Stimulated activated CD8-positive, alpha-beta memory T cell treated with anti-CD3 and anti-CD28 coated beads, Interleukin-2, amount 100 ng/mL, for 1 hour (primary cell): ENCODE measurements at regions not wholly inside any gene's neighbourhood (a gene's known extent, or its start where the extent isn't known, plus 50 kb on each side); places are given as distances from the start of the nearest gene placed in this dataset.

ENCODE experiments used
- DNase-seq, 2 donors: peaks; one replicate each; pipeline ENCODE4 v3.0.0-alpha.2; 2020; ENCODE audit warnings: low read depth in 2 of 2

DNA sequence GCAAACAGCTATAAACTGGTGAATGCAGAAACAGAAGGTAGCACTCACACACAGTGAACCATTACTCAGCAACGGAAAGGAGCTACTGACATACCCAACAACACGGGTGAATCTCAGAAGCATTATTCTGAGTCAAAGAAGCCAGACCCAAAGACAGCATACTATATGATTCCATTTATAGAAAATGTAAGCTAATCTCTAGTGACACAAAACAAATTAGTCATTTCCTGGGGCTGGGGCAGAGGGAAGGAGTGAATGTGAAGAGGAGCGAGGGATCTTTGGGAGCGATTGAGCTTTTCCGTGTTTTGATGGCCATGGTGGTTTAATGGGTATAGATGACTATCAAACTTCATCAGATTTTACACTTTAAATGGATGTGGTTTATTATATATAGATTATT, 614.6 kb downstream of the DHX35 start:
- DNase-seq: no peak

DNA sequence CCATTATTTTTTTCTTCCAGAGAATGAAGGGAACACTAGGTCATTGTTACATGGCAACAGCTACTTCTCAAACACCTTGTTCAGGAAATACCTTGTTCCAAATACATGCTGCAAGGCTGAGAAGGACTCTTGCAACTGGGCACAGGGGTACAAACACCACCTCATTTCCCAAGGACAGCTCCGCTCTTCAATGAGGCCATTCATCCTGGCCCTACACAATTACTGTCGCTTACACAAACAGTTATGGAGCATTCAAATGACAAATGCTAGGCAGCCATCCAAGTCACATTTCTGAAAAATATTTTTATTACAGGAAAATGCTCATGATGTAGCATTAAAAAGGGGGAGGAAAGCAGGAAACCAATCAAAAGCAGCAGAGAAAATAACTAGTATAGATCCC, 611.9 kb downstream of the DHX35 start:
- DNase-seq: no peak

DNA sequence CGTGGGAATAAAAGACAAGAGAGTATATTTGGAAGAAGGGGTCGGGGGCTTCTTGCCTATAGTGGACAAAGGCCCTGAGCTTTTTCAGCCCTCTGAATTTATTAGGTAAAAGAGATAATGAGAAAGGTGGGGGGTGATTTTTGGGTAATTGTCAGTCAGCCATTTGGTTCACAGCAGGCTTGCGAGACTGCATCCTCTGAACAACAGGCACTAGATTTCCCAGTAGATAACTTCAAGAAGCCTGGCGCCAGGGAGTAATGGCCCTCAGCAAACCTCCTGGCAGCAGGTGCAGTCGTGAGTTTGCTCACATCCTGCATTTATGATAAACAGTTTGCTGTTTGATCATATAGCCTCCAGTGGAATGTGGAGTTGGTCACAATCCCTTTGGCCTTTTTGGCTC, 609.0 kb downstream of the DHX35 start:
- no peak for DNase-seq

DNA sequence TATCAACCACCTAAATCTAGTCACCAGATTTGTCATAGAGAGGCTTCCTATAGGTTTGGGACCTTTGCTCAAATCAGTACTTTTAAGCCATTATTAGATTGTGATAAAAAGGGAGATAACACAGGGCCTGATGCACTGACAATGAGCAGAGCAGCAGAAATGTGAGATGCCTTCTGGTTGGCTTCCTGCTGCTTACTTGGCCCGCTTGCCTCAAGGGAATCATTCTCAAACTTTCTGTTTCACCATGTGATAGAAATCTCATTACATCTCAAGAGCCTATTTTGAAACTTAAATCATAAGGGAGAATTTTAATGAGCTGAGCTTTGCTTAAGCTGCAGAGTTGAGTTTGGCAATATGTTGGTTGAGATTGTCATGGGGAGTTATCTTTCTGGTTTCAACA, 606.0 kb downstream of the DHX35 start:
- DNase-seq: no peak

DNA sequence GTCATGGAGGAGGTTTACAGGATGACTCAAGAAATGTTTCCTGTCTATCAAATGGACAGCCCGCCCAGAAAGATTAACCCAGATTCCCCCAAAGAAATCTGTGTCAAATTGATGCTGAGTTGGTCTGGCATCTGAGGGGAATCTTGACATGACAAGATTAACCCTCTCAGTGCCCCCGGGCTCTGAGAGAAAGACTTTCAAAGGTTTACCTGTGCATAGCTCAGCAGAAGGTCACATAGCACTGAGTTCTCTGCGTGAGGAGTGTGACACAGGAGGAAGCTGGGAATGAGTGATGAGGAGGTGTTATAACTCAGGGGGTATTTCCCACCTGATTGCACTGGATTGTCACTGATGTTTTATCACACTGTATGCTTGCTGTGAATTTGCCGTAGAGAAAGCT, 601.2 kb downstream of the DHX35 start:
- DNase-seq: no peak

DNA sequence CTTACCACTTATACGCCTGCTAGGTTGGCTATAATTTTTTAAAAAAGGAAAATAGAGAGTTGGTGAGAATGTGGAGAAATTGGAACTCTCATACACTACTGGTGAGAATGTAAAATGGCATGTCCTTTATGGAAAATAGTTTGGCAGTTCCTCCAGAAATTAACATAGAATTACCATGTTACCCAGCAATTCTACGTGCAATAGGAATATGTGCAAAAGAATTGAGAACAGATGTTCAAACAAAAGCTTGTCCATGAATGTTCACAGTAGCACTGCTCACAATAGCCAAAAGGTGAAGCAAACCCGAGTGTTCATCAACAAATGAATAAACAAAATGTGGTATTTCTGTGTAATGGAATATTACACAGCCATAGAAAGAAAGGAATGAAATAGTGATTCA, 592.2 kb downstream of the DHX35 start:
- no peak for DNase-seq

DNA sequence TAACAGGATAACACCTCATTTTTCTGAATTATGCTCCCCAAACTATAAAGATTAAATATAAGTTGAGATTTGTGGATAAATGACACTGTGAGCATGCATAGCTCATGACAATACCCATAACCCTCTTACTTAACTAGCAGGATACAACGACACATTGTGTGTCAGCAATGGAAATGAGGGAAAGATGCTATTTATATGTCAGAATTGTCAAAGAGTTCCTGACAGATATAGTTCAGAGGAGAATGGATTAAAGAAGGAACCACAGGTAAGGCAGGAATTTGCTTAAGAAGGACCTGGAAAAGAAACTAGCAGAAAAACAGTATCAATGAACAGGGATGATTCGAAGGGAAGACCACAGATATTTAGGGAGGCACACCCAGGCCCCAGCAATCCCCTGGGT, 591.0 kb downstream of the DHX35 start:
- DNase-seq: no peak

DNA sequence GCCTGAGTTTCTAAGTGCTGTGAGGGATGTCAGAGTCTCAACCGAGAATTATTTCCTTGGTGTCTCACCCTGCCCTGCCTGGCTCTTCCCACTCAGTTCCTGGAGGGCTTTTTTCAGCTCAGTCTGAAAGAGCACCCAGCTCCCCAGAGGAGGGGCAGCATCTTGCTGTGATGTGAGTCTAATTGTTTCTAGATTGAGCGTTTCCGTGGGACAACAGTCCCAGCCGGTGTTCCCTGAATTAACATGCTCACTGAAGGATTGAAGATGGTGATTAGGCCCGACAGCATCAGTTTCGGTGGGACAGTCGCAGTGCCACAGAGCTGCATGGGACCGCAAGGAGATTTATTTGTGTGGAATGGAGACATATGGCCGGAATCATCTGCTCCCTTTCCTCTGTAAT, 587.6 kb downstream of the DHX35 start:
- DNase-seq: no peak

DNA sequence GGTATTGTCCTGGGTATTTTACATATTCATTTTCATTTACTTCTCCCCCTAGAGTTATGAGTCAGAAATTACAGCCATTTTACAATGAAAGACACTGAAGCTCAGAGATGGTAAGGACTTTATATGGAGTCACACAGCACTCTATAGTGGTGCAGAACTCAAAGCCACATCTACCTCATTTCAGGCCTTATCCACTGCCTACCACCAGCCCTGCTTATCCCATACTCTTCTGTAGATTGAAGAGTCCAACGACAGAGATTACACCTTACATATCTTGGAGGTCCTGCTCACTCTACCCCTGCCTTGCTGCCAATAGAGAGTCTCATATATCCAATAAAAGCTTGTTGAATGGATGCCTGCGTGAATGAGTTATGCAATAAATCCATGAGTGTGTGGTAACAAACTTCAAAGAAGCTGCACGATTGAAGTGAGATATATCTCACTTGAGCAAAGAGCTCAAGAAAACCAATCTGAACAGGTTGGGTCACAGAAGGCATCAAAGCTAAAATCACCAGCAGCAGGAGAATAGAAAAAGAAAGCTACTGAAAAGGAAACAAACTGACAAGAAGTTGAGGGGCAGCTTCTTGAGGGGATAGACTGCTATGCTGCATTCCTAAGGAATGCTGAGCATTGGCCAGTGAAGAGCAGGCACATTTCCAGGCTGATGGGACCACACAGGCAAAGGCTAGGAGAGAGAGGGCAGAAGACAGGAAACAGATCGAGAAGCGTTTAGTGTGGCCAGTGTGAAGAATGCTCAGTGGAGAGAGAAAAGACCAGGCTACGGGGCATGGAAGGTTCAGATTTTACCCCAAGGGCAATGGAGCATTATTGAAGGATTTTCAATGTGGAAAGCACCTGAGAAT, 585.6 kb downstream of the DHX35 start:
- DNase-seq: no peak

DNA sequence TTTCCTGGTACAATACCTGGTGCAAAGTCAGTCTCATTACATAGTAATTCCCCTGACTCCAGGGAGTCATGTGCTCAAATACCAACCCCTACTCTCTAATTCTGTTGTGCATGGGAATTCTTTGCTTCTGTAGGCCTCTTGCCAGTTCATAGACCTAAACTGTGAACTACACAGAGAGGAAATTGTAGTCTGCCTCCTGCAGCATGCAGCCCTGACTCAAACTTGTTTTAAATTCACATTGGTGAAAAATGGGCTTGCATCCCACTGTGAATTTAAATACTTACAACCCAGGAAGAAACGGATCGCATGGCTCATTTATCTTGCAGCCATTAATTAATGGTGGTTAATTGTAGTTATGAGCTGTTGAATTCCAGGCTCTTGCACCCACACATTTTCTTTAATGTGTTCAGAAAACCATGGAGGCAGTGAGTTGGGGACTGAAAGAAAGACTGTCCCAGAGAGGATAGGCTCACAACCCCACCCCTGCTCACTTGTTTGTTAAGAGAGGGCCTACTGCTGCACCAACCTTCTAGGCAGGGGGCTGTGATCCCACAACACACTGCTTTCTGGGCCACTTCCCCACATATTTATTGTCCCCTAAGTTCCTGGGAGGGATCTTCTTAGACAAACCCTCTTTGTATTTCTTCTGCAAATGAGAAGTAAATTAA, 579.1 kb downstream of the DHX35 start:
- no peak for DNase-seq

DNA sequence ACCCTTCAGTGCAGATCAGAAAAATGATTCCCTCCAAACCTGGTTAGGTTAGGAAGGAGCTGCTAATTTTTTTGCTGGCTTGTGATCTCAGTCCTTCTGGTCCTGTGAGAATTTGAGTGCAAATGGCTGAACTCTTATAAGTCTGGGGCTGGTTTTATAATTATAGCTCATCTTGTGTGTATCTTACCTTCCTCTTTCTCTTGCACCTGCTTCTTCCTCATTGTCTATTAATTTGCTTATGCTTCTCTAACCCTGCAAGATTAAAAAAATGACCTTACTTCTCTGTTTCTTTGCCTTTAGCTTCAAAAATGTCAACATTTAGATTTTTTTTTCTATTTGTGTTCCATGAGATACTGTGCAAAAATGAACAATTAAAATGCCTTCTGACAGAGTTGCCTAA, 576.2 kb downstream of the DHX35 start:
- DNase-seq: no peak

DNA sequence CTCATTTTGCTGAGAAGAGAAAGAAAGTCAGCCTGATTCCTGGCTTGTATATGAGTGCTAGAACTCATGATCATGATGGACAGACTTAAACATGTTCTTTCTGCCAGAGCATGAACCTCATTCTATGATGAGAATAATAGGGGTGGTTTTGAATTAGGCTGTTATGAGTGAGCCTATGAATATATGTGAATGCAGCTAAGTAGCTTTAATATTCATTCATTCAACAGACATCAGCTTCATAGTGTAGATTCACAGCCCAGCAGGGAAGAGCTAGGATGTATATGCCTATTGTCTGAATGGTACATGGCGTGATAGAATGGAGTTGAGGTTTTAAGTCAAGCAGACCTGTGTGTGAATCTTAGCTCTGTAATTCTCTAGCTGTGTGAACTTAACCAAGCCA, 573.2 kb downstream of the DHX35 start:
- DNase-seq: no peak

DNA sequence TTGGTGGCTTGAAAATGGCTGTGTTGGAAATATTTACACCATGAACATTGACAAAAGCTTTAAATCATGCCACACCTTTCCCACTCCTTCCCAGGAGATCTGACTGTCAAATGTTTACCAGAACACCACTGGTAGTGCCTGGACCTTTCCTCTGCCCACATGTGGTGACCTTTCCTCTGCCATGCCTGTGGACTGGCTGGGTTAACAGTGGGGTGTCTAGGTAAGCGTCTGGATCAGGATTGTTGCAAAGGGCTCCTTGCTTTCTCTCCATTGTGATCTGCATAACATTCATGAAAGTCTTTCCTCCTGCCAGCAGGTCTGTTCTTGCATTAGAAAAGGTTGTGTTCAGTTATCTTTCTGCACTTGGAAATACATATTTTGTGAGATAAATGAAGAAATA, 572.7 kb downstream of the DHX35 start:
- no peak for DNase-seq

DNA sequence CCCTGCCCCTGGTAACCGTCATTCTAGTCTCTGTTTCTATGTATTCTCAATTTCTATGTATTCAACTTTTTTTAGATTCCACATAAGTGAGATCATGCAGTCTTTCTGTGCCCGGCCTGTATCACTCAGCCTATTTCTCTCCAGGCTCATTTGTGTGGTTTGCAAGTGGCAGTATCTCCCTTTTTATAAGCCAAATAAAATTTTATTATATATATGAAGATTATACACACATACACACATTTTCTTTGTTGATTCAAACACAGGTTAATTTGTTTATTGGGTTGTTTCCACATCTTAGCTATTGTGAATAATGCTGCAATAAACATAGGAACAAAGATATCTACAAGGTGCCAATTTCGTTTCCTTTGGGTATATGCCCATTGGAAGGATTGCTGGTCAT, 571.7 kb downstream of the DHX35 start:
- no peak for DNase-seq

DNA sequence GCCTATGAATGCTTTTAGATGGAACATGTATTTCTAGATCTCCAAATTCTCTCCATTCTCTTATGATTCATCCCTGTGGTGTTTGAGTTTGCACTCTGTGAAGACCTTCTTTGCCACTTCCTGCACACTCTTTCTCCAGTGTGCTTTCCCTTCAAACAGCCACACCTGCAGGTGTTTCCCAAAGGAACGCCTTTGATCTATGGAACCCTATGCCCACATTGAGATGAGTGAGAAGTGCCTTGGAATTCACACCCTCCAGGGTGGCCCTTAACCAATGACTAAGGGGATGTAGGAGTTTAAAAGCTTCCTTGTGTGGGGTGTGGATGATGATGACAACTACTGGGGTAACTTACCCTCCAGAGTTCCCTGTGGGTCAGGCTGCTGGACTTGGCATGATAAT, 570.1 kb downstream of the DHX35 start:
- DNase-seq: no peak

DNA sequence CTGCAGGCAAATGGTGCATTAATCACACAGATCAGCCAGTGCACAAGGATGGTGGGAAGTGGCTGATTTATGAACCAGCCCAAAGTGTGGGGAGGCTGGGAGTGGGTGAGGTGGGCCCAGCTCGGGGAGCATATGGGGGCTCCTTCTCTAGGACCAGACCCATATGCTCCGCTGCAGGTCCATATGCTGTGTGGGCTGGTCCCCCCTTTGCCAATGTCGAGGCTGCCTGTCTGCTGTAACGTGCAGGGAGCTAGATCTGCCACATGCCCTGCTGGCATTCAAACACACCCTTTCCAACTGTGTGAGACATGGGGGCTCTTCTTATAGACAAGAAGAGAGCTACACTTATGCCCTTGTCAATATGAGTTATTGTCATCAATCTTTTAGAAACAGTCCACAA, 566.3 kb downstream of the DHX35 start:
- no peak for DNase-seq

DNA sequence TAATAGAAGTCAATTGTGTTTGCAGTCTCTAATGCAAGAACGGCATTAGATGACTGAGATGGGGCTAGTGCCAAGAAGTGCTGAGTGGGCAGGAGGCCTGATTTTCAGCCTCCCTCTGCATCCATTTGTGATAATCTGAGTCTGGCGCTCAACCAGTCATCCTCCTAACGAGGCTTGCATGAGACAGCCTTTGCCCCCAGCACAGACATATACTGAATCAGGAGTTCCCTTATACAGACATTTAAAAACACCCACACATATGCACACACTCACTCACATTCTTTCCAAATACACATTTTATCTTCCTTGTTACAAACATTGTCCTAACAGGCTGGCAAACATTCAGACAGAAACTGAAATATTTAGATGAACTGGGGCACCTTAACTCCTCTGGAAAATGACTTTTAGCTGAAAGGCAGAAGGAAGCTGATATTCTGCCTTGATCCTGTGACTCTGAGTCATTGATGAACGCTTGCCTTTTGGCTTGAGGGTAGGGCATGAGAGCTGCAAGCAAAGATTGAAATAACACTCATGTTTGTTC, 562.3 kb downstream of the DHX35 start:
- DNase-seq: no peak

DNA sequence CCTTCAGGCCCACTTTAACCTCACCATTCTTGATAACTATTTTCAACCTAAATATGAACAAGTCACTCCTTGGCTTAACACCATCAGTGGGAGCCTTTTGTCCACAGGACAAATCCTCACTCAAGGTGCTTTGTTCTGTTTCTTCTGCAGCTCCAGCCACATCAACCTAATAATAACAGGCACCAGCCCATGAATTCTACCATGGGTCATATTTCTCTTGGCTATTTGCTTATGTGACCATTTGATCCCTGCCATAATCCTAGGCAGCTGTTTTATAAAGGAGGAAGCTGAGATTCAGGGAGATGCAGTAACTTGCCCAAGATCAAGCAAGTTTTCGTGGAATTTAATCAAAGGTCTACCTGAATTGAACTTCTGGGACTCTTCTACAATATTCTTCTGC, 561.3 kb downstream of the DHX35 start:
- DNase-seq: no peak

DNA sequence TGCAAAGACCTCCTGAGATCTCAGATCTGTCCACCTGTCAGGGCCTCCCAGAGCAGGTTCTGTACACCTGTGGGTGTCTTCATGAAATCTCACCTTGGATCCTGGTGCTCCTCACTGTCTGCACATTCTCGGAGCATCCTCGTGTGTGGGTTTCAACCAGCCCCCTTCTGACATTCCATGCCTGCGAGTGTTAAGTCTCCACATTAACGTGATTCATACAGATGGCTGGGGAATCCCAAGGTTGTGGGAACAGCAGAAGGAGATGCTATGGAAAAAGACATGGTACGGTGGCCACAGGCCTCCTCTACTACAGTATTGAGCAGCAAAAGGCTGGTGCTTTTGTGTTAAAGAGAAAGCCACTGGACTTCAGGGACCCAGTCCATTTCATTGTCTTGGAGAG, 556.5 kb downstream of the DHX35 start:
- DNase-seq: no peak

DNA sequence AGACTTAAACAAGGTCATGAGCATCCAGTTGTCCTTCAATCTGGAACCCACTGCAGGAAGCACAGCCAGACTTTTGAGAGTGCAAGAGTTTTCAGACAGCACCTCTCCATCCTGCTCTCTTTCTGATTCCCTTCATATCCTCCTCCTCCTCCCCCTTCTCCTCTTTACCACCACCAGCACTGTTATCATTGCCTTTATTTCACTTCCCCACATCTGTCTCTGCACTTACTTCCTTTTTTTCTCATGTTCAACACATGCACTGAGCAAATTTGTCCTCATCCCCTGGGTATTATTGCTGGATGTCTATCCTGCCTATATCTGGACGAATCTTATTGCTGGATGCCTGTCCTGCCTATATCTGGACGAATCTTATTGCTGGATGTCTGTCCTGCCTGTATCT, 554.8 kb downstream of the DHX35 start:
- no peak for DNase-seq

DNA sequence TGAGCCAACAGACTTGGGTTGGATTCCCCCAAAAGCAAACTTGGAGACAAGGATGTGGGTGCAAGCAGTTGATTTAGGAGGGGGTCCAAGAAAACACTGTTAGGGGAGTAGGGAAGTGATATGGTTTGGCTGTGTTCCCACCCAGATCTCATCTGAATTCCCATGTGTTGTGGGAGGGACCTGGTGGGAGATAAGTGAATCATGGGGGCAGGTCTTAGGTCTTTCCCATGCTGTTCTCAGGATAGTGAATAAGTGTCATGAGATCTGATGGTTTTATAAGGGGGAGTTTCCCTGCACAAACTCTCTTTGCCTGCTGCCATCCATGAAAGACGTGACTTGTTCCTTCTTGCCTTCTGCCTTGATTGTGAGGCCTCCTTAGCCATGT, 542.6 kb downstream of the DHX35 start:
- DNase-seq: no peak

DNA sequence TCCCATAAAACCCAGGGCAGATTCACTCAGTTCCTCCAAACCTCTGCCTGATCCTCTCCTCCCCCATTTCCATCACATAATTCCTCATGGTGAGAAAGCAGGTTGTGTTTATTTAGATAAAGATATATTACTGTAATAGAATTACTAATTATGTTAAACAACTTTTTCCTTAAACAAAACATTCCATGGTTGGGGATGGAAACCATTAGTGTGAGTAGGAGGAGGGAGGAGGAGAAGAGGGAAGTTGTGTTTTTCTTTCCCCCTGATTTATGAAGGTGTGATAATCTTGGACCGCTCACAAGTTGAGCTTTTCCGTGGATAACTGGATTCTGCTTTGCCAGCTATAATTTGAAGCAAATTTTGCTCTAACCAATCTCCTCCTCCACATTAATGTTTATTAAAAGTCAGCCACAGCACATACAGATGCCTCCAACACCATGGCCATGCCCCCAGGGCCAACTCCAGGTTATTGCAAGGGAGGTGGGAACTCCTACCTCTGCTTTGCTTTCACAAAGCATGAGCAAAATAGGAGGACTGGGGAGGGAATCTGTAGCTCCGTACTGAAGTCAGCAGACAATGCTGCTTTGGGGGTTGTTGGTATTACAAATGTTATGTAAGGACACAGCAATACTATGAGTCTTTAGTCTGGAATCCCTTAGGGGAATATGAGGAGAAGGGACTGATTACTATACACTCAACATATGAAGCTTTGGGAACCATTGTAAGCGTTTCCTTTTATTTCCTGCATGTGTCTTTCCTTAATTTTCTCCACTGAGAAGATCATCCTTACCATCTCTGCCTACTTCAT, 542.0 kb downstream of the DHX35 start:
- DNase-seq: no peak
